GM12878 (cell line): ENCODE measurements at regions not wholly inside any gene's neighbourhood (a gene's known extent, or its start where the extent isn't known, plus 50 kb on each side); places are given as distances from the start of the nearest gene placed in this dataset.

Source experiments
- BCL11A ChIP-seq: IDR thresholded peaks from 2 replicates; pipeline ENCODE4 v1.6.1; 2011; ENCODE audit warnings: low read depth, low read length
- CEBPB ChIP-seq, 2 experiments: fragments of 150-350 bp in 1 of 2; IDR thresholded peaks; 2 replicates each; pipeline ENCODE4 v1.6.1; 2012 to 2014; ENCODE audit warnings: low read depth in 2 of 2, low read length in 2 of 2, borderline replicate concordance in 1 of 2, inconsistent platforms in 1 of 2
- CTCF ChIP-seq, 3 experiments: IDR thresholded peaks in 2 of 3; conservative IDR thresholded peaks in 1 of 3; 2 replicates each; pipeline ENCODE4 v1.5.1; 2011; ENCODE audit warnings: low read depth in 3 of 3, low read length in 3 of 3, mild to moderate bottlenecking in 3 of 3, control low read depth in 2 of 3, moderate library complexity in 2 of 3, inconsistent platforms in 1 of 3, mixed read lengths in 1 of 3; ENCODE audit not compliant: control insufficient read depth in 2 of 3, insufficient read depth in 1 of 3; ENCODE audit errors: extremely low read depth in 1 of 3
- HDAC6 ChIP-seq: fragments of 200-600 bp; sonication (generic); IDR thresholded peaks from one replicate; pipeline ENCODE4 v1.8.0; 2017; ENCODE audit warnings: antibody characterized with exemption; ENCODE audit not compliant: unreplicated experiment
- IRF3 ChIP-seq: fragments of 450-650 bp; IDR thresholded peaks from 2 replicates; pipeline ENCODE4 v1.6.1; 2014; ENCODE audit warnings: mild to moderate bottlenecking
- JUNB ChIP-seq: IDR thresholded peaks from 2 replicates; pipeline ENCODE4 v1.6.1; 2016; ENCODE audit warnings: antibody characterized with exemption, mild to moderate bottlenecking
- MTA3 ChIP-seq: IDR thresholded peaks from 2 replicates; pipeline ENCODE4 v1.6.1; 2012; ENCODE audit warnings: low read length, inconsistent platforms, borderline replicate concordance
- MXI1 ChIP-seq: fragments of 150-350 bp; IDR thresholded peaks from 2 replicates; pipeline ENCODE4 v1.6.1; 2011; ENCODE audit warnings: low read depth, mild to moderate bottlenecking, inconsistent platforms, low read length, improper control_type of control experiment
- NFXL1 ChIP-seq: fragments of 450-650 bp; IDR thresholded peaks from 2 replicates; pipeline ENCODE4 v1.6.1; 2017; ENCODE audit warnings: antibody characterized with exemption, mild to moderate bottlenecking, borderline replicate concordance
- POLR2A ChIP-seq: IDR thresholded peaks from 2 replicates; pipeline ENCODE4 v1.6.1; 2011; ENCODE audit warnings: low read depth, mild to moderate bottlenecking, low read length
- TAF1 ChIP-seq: IDR thresholded peaks from 2 replicates; pipeline ENCODE4 v1.6.1; 2011; ENCODE audit warnings: mild to moderate bottlenecking, low read depth, low read length, borderline replicate concordance
- TCF12 ChIP-seq: IDR thresholded peaks from 2 replicates; pipeline ENCODE4 v1.6.1; 2011; ENCODE audit warnings: low read depth, mild to moderate bottlenecking, low read length

- TF ChIP-seq NFXL1 = no peak
- TF ChIP-seq CTCF (IDR thresholded peaks at IDR 0.05 in 2 of 3, conservative IDR thresholded peaks at IDR 0.05 in 1 of 3; ENCODE audit: control insufficient read depth in 2 of 3, extremely low read depth in 1 of 3, insufficient read depth in 1 of 3, low read depth in 3 of 3, low read length in 3 of 3) = no peak
- no peak for TF ChIP-seq POLR2A
- no peak for TF ChIP-seq JUNB
- no peak for TF ChIP-seq CEBPB (IDR thresholded peaks at IDR 0.05; ENCODE audit: borderline replicate concordance in 1 of 2, low read depth in 2 of 2, low read length in 2 of 2)
- no peak for TF ChIP-seq IRF3
- TF ChIP-seq TAF1 = no peak
- TF ChIP-seq HDAC6 = no peak
- TF ChIP-seq MXI1 = no peak
- TF ChIP-seq BCL11A = no peak
- no peak for TF ChIP-seq TCF12
- TF ChIP-seq MTA3 = no peak
Observed at GRCh38 chr10:33496096-33496495, 161.6 kb upstream of the NRP1 start.
